AML-193 (cell line): ENCODE measurements at regions not wholly inside any gene's neighbourhood (a gene's known extent, or its start where the extent isn't known, plus 50 kb on each side); places are given as distances from the start of the nearest gene placed in this dataset.

Experiments
- DNase-seq, 2 experiments: peaks; one replicate each; lab custom pipeline; 2025; lab: John Stamatoyannopoulos, UW

DNA sequence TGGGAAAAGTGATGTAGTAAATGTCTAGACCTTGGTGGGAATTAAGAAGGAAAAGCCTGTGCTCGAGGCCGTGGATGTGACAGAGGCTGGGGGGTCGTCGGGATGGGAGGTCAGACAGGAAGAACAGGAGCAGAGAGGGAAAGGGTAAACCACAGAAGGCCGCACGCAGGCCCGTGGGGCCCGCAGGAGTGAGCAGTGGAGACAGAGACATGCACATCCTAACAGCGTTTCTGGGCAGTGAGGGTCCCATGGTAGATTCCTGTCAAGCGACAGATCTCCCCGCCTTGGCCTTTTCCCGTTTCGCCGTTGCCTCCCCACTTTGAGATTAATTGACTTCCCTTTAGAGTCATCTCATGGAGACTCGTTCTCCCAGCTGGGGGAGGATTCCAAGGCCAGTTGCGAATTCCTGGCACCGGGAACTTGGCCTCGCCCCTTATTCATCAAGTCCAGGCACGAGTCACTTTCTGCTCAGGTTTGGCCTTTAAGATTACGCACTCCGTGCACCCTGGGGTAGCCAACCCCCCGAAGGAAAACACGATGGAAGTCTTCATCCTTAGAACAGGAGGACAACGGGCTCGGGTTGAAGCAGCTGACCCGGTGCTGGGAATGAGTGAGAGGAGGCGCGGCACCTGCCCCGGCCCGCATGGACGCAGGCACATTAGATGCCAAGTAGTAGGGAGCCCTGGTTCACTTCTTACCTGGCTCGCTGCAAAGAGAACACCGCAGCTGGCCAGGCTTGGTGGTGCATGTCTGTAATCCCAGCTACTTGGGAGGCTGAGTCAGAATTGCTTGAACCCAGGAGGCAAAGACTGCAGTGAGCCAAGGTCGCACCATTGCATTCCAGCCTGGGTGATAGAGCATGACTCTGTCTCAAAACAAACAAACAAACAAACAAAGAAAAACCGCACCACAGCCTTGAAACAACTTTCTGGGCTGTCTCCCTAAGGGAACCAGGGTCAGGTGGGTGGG lies 315.2 kb upstream of the SHH start:
- no peak for DNase-seq

DNA sequence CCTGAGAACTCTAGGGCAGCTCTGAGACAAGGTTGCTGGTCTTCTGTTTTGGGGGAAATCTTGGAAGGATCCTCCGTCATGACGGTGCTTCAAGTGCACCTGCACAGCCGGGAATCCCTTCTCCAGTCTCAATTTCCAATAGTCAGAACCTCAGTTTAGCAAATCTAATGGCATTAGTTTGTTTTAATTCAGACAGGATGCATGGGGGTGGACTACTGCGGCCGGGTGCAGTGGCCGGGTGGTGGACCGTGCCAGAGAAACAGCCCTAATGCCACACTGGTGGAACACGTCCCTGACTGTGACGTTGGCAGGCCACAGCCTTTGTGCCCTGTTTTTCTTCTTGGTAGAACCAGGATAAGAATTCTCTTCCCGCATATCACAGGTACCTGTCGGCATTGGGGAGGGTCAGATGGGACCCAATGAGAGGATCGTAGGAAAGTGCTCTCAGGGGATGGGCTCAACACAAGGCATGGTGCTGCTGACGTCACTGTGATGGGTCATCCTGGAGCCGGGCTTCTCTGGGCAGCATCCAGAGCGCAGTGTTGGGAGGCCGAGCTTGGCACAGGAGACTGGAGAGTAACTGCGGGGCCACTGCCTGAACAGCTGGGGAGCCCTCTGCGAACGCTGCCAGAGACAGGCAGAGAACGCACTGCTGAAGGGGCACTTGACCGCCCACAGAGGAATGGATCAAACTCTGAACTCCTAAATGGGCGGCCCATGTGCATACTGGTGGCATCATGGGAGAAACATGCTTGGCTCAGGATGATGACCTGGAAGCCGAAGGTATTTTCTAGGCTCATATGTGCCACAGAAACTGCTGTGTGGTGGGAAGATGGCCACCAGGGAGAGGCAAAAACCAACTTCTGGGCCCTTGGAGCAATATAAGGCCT lies 313.8 kb upstream of the SHH start:
- DNase-seq, result no peak

DNA sequence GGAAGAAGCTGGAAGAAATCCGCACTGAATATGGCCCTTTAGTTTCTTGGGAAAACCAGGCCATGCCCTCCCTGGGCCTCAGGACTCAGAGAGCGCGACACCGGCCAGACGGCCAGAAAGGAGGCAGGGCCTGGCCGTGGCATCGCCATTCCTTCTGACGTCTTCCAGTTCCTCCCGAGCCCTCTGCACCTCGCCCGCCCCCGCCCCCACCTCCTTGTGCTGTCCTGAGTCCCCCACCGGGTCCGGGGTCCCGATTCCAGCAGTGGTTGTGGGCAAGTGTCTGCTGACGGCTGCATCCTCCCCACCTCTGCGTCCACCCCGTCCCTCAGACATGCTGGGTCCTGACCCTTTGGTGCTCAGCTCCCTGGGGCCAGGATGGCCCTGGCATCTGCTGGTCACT lies 312.1 kb upstream of the SHH start:
- DNase-seq, result no peak

GRCh38 chr7:156123362-156123761 lies 311.1 kb upstream of the SHH start:
- no peak for DNase-seq

DNA sequence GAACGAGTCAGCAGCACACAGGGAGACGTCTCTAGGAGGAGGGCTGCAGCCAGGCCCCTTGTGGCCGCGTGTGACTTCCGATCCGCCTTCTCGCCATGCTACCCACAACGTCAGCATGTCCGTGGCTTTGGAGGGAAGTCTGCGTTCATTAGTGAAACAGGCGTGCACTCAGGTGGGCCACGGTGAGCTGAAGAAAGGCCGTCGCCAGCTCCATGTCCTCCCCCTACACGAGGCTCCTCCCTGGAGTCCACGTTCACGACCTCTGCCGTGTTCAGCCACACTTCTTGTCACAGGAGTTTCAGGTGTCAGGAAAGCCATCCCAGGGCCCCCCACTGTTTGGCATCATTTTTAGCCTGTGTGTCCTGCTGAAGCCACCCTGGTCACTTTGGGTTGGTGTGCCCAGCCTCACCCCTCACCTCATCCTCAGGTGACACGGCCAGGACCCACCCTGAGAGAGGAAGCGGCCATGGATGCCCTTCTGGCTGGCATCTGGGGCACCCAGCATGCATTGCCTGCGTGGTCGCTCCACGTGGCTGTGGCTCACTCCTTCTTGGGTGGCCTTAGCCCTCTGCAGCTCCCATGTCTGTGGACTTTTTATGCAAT lies 310.6 kb upstream of the SHH start:
- DNase-seq, result no peak

DNA sequence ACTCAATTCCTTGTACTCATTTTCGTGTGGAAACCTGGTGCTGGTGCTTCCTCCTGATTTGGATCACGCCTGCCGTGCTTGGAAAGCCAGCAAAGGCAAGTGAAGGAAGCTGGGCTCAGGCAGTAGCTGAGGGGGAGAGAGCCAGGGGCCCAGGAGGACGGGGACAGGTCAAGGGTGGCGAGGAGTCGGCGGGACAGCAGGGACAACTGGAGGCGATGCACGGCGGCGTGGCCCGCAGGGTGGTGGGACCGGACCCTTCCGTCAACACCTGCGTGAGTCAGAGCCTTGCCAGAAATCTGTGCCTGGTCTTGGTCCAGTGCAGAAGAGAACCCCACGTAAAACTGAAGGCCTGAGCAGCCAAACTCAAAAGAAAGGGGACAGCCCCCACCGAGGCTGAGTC lies 309.7 kb upstream of the SHH start:
- DNase-seq, result no peak

DNA sequence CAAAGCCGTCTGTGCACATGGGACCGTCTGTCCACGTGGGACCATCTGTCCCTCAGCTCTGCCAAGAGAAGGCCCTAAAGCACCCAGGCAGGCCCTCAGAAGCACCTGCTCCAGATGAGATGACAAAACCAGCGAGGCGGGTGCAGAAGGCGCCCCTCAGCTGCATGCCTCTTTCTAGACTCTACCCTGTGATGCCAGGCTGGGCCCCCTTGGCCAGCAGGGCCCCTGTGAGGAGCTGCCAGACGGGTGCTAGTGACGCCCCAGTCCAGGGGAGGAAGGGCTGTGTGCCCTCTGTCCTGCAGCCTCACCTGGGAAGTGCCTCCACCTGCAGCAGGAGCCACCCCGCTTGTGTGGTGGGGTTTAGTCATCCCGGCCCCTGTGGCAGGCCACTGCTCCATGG lies 309.2 kb upstream of the SHH start:
- DNase-seq, result no peak

DNA sequence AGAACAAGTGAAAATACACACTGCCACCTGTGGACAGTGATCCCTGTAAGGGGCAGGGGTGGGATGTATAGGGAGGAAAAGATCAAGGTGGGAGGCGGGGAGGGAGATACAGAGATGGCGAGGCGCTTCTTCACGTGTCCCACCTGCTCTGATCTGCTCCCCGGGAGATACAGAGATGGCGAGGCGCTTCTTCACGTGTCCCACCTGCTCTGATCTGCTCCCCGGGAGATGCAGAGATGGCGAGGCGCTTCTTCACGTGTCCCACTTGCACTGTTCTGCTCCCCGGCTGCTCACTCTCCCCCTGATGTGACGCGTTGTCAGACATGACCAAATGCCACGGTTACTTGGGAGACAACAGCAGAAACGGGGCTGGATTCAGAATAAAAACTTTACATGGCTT lies 308.3 kb upstream of the SHH start:
- no peak for DNase-seq

DNA sequence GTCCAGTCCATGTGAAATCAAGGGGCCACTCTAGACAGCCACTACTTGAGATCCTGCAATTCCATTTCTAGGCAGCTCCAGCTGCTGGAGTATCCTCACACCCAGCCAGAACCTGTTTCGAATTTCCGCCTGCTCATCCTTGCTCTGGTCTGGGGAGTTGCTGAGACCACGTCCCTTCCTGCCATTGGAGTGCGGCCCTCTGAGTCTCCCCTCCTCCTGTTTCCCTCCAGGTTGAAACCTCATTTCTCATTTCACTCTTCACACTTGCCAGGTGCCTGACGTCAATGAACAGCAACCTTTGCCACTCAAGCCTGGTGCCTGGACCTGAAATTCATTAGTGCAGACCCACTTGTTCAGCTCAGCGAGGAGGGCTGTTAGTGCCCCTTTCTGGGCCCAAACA lies 307.5 kb upstream of the SHH start:
- DNase-seq, result no peak

DNA sequence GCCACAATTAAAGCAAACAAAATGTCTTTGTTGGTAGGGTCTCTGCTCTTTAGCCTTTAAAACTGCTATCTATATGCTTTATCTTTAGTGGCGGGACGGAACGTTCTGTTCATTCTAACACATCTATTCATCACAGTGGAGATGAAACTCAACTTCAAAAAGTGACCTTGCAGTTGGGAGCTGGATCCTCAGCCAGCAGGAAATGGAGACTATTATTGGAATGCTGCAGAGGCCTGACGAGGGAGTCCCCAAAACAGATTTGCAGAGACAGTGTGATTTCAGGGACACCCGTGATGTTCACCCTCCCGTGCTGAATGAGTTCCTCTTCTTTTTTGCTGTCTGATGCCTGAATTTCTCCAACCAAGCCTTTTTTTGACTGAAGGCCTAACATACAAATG lies 306.0 kb upstream of the SHH start:
- no peak for DNase-seq

DNA sequence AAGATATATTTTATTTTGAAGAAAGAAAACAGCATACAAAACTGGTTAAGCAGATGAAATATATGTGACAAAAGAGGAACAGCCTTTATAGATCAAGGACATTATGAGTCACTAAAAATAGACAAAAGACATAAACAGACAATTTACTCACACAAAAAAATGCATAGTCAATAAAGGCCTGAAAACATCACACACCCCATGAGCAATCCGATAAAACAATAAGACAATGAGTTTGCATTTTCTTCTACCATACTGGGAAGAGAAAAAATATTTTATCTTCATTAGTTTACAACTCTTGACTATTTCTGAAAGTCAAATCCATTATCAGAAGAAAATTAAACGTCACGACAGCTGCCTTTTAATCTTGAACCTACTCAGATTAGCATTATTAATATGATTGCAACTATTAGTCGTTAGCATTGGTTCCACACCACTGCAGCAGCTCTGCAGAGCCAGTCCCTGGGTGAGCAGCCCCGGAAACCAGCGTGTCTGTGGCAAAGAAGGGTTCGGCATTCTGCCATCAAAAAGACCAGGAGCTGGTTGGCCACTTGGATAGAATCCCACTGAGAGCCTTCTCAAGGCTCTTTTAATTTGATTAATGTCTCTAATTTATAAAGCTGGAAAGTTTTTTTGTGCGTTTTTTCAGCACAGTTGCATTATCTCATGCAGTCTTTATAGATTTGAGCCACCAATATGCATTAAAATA lies 305.4 kb upstream of the SHH start:
- DNase-seq, result no peak

GRCh38 chr7:156116514-156117215 lies 304.4 kb upstream of the SHH start:
- DNase-seq, result no peak

DNA sequence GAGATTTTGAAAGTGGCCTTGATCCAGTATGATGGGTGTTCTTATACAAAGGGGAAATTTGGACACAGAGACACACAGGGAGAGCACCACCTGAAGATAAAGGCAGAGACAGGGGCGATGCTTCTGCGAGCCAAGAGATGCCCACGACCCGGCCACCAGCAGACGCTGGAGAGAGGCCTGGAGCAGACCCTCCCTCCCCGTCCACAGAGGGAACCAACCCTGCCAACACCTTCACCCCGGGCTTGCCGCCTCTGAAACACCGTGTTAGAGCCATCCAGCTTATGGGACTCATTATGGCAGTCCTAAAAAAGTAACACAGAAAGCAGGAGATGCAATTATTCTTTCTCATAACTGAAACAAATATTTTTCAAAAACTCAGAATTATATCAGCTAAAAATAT lies 303.3 kb upstream of the SHH start:
- DNase-seq, result no peak

GRCh38 chr7:156113731-156114130 lies 301.5 kb upstream of the SHH start:
- DNase-seq, result no peak

DNA sequence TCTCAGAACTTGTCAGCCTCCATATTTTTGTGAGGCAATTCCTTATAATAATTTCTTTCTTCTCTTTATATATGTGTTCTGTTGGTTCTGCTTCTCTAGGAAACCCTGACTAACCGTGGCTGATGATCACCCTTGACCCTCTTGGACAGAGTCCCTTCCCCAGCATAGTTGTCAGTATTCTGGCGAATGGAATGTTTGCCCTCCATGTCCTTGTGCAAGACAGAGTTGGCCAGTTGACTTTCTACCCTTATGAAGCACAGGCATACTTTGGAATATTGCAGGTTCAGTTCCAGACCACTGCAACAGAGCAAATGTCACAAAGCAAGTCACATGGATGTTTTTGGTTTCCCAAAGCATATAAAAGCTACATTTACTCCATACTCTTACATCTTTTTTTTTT lies 297.7 kb upstream of the SHH start:
- DNase-seq, result no peak

- DNase-seq, result no peak
Measured at GRCh38 chr7:156109076-156109475, 296.8 kb upstream of the SHH start.

DNA sequence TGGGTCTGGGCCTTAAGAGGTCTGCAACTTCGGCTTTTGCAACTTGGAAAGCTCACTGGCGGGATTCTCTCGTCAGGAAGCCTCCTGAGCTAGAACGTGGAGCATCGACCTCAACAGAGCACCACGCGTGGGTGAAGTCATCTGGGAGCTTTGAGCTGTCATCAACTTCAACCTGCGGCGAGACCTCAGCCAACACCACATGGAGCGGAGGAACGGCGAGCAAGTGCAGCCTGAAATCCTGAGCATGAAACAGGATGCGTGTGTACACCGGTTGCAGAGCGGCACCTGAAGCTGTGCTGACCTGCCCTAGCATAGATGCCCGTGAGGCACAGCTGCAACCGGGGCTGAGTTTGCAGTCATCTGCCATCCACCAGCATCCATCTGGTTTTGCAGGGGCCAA lies 295.7 kb upstream of the SHH start:
- DNase-seq, result no peak

- no peak for DNase-seq
Measured at GRCh38 chr7:156106107-156106426, 293.8 kb upstream of the SHH start.

GRCh38 chr7:156105337-156106106 lies 293.3 kb upstream of the SHH start:
- no peak for DNase-seq

DNA sequence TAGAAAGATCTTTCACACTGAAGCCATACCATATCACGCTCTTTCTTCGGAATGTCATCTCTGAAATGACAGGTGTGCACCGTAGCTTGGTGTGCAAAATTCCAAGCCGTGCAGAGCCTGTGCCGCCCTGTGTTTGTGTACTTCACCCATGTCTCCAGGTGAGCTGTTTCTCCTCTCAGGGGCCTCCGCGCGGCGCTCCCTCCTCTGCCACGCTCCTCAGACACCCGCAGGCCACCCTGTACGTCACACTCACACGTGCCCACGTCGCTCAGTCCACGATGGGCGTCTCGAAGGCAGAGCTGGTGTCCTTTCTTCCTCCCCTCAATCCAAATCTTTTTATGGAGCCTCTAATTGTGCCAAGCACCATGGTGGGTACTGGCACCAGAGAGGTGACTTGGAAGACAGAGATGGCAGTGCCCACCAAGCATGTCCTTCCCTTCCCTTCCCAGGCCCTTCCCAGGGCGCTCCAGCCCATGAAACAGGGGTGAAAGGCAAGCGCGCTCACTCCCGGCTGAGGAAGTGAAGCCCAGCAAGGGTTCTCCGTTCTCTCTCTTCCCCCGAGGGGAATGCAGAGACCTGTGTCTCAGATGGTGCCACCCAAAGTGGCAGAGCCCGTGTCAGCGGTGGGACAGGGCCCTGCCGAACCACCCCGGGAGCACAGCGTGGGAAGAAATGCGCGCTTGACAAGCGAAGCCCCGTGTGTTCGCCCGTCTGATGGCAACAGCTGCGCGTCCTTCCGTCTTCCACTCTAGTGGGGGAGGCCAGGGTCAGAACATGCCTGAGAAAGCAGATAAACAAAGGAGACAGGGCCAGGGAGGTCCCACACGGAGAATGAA lies 292.5 kb upstream of the SHH start:
- no peak for DNase-seq
